EH (cell line): ENCODE measurements at regions not wholly inside any gene's neighbourhood (a gene's known extent, or its start where the extent isn't known, plus 50 kb on each side); places are given as distances from the start of the nearest gene placed in this dataset.
A peak's percentile ranks its signal among the peaks of the same experiment; 100 is the strongest.

Source experiments
- DNase-seq: peaks from one replicate; pipeline ENCODE4 v3.0.0-alpha.2; 2015; ENCODE audit warnings: low read depth

DNA sequence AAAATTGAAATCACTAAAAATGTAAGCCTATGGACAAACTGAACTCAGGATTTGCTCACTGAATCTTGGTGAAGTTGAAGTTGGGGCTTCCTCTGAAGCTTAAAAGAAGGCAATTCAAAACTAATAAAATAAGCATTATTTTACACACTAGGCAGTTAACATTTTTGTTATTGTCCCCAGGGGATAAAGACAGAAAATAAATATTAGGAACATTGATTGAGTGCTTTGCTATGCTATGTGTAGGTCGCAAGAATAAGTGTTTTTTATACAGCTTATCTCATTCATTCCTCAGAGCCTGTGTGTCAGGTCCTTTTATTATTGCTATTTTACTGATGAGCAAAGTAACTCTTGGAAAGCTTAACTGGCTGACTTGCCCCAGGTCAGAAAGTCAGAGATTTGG, 82.2 kb downstream of the ZNF608 start:
- no peak for DNase-seq

DNA sequence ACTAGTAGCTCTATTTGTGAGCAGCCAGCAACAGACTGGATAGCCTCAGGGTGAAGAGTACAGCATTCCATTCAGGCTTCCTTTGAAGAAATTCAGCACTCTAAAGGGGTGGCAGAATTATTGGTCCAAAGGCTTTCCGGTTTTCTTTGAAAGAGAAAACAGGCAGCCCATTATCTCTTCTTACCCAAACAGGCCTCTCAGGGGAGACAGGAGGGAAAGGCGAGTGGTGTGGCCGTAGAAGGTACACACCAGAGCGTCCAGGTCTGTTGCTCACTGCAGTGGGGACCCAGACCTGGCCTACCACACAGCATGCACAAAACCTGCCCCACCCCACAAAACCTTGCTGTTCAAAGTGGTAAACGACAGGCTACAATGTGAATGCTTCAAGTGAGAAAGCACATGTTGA, 83.3 kb downstream of the ZNF608 start:
- DNase-seq: peak; percentile 72

GRCh38 chr5:124662181-124662781, 84.2 kb downstream of the ZNF608 start:
- DNase-seq: no peak

- DNase-seq: peak; percentile 90
Observed at GRCh38 chr5:124661317-124662141, 84.9 kb downstream of the ZNF608 start.

GRCh38 chr5:124660229-124661093, 86.0 kb downstream of the ZNF608 start:
- DNase-seq: no peak

DNA sequence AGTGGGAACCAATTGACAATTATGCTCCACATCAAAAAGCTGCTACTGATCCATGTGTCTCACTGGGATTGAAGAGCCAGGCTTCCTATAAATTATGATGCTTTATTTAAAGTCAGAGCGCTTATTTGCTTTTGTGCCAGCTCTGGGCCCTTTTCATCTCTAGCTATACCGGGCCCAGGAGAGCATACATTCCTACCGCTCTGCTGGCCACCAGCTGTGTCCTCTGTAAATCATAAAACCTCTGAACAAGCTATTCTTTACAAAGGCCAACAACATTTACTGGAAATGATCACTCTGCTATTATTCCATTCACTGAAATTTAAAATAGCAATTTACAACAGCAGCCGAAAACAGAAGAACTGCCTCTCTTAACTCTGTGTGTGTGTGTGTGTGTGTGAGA, 86.6 kb downstream of the ZNF608 start:
- no peak for DNase-seq

DNA sequence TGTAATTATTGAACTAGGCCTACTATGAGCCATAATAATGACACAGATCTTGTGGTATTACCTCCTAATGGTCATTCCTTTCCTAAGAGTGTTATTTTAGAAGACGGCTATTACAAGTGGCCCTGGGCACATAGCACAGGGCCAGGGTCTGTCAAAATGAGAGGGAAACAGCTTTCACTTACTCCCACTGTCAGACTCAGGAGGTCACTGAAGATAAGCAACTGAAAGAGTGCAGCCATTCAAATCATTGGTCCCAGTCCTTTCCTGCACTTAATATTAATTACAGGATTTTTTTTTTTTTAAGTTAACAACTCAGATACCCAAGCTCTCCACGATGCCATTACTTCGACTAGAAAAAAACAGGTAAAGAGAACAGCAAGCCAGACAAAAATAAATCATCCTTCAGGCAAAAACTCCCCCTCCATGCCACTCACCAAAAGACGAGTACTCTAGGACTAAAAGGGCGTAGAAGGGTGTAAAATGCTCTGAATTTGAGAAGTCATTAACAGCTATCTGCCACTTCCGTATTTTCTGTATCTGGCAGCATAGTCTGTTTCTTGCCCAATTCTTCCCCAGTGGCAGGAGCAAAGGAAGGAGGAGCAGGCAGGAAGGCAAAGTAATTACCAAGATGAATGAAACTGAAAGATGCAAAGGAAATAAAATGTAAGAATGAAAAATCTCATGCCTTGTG, 87.4 kb downstream of the ZNF608 start:
- no peak for DNase-seq

- DNase-seq: peak; percentile 86
Observed at GRCh38 chr5:124655921-124656511, 90.4 kb downstream of the ZNF608 start.

- DNase-seq: peak; percentile 10
Observed at GRCh38 chr5:124655251-124655917, 91.1 kb downstream of the ZNF608 start.

GRCh38 chr5:124654418-124654817, 92.0 kb downstream of the ZNF608 start:
- DNase-seq: no peak

GRCh38 chr5:124653666-124654065, 92.8 kb downstream of the ZNF608 start:
- DNase-seq: no peak

- DNase-seq: no peak
Observed at GRCh38 chr5:124652892-124653441, 93.5 kb downstream of the ZNF608 start.

- no peak for DNase-seq
Observed at GRCh38 chr5:124652514-124652819, 94.0 kb downstream of the ZNF608 start.

- DNase-seq: peak; percentile 25
Observed at GRCh38 chr5:124651663-124652513, 94.6 kb downstream of the ZNF608 start.

DNA sequence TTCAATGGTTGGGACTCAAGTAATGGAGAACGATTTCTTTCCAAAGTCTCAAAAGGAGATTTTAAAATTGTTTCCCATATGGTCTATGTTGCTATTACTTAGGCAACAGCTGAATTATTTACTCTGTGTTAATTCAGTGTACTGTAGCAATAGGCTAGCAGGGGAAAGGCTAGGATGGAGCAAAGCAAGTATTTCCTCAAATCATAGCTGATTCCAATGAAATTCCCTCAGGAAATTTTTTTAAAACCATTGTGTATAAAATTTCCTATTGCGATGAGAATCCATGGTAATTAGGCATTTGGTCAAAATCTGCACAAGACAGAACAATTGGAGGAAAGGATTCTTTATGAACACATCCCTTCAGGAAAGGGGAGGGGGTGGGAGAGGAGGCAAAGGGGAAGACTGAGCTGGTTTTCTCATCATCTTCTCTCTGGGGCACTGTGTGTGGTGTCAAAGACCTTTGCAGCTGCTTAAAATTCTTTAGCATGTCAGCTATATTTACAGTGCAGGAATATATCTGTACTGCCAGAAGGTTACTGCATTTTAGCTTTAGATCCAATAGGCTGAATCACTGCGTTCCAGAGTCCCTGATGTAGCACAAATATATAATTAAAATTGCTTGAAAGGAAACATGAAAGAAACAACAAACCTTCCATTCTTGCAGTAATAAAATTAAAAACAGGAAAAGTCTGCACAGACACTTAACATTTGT, 95.3 kb downstream of the ZNF608 start:
- peak; percentile 89 for DNase-seq

GRCh38 chr5:124650147-124650561, 96.3 kb downstream of the ZNF608 start:
- DNase-seq: no peak

- DNase-seq: peak; percentile 97
Observed at GRCh38 chr5:124649491-124650146, 96.8 kb downstream of the ZNF608 start.

- DNase-seq: no peak
Observed at GRCh38 chr5:124648902-124649467, 97.5 kb downstream of the ZNF608 start.
